ENCODE measurements at regions not wholly inside any gene's neighbourhood (a gene's known extent, or its start where the extent isn't known, plus 50 kb on each side); places are given as distances from the start of the nearest gene placed in this dataset.

DNA sequence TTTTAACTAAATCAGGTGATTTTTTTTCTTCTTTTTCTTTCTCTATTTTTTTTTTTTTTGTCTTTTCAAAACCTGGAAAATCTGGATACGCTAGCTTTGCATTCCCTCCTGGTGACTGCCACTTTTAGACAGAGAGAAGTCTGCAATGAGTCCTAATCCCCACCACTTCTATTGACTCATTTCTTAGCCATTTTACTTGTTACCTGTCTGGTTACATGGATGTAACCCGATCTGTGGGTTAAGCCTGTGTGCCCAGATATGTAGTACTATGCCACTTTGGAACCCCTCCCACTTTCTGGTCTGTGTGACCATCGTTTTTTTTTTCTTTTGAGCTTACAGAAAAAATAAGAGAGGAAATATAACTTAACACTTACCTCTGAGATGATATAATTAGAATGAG lies 817.8 kb upstream of the PCDH9 start:
- Histone ChIP-seq H2AFZ (ENCODE audit: low read depth) (no peak overlapping the region), H3K4me3 (ENCODE audit: low read depth in 2 of 2, low read length in 1 of 2) (no peak overlapping the region), H4K20me1 (ENCODE audit: insufficient read depth) (no peaks in the 10 kb centered on the region), H3K36me3 (replicated peaks in 1 of 2; ENCODE audit: control insufficient read depth in 1 of 2, insufficient read depth in 2 of 2, low read length in 1 of 2) (no peaks in the 10 kb centered on the region), H3K4me1 (ENCODE audit: control insufficient read depth in 1 of 2, insufficient read depth in 2 of 2, low read depth in 1 of 2, low read length in 1 of 2) (no peaks in the 10 kb centered on the region; a peak in 1 of 4 replicates), H3K79me2 (ENCODE audit: insufficient read depth) (no peaks in the 10 kb centered on the region), H3K27ac (ENCODE audit: low read depth in 2 of 2, low read length in 1 of 2) (no peak overlapping the region), H3K9me3 (no peaks in the 10 kb centered on the region), H3K27me3 (ENCODE audit: insufficient read depth) (no peaks in the 10 kb centered on the region), H3F3A (replicated peaks; ENCODE audit: insufficient read depth) (no peaks in the 10 kb centered on the region), H3K9ac (no peak overlapping the region), H3K4me2 (no peak overlapping the region), H3K9me2 (no peaks in the 10 kb centered on the region)
- TF ChIP-seq TAF1 (IDR thresholded peaks at IDR 0.05; ENCODE audit: borderline replicate concordance, low read depth, low read length) (no peak), TEAD4 (IDR thresholded peaks at IDR 0.05; ENCODE audit: borderline replicate concordance, insufficient read depth) (no peak), RFX5 (IDR thresholded peaks at IDR 0.05; ENCODE audit: low read length) (no peak), SMC3 (IDR thresholded peaks at IDR 0.05; ENCODE audit: low read depth, low read length) (no peak), RAD21 (IDR thresholded peaks at IDR 0.05; ENCODE audit: low read length) (no peak), RCOR1 (IDR thresholded peaks at IDR 0.05; ENCODE audit: low read length) (no peak), EZH2phosphoT487 (IDR thresholded peaks at IDR 0.05; ENCODE audit: borderline replicate concordance, low read depth) (no peak), NFIC (IDR thresholded peaks at IDR 0.05; ENCODE audit: borderline replicate concordance) (no peak), RXRA (IDR thresholded peaks at IDR 0.05; ENCODE audit: borderline replicate concordance, low read depth) (no peak), JUND (IDR thresholded peaks at IDR 0.05) (no peak), SIN3A (IDR thresholded peaks at IDR 0.05; ENCODE audit: borderline replicate concordance, low read depth, low read length) (no peak), FOXM1 (IDR thresholded peaks at IDR 0.05; ENCODE audit: low read depth) (no peak), POLR2AphosphoS5 (IDR thresholded peaks at IDR 0.05; ENCODE audit: low read depth, low read length) (no peak)
- TF ChIP-seq, protein P1, sequence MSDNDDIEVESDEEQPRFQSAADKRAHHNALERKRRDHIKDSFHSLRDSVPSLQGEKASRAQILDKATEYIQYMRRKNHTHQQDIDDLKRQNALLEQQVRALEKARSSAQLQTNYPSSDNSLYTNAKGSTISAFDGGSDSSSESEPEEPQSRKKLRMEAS (IDR thresholded peaks at IDR 0.05; ENCODE audit: low read depth), result no peak
- TF ChIP-seq, protein P2, sequence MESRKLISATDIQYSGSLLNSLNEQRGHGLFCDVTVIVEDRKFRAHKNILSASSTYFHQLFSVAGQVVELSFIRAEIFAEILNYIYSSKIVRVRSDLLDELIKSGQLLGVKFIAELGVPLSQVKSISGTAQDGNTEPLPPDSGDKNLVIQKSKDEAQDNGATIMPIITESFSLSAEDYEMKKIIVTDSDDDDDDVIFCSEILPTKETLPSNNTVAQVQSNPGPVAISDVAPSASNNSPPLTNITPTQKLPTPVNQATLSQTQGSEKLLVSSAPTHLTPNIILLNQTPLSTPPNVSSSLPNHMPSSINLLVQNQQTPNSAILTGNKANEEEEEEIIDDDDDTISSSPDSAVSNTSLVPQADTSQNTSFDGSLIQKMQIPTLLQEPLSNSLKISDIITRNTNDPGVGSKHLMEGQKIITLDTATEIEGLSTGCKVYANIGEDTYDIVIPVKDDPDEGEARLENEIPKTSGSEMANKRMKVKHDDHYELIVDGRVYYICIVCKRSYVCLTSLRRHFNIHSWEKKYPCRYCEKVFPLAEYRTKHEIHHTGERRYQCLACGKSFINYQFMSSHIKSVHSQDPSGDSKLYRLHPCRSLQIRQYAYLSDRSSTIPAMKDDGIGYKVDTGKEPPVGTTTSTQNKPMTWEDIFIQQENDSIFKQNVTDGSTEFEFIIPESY (IDR thresholded peaks at IDR 0.05; ENCODE audit: borderline replicate concordance, low read depth), result no peak
- no peak for DNase-seq
- POLR2A ChIA-PET, result no interaction called here
- 45% methylated on average over 3 of the region's 3 CpGs for WGBS (ENCODE audit: low lambda C conversion rate)
- CTCF ChIA-PET, result interaction anchor here (1.5 kb wide), 1 partner anchor 16 kb away, joined by 3 read pairs; no protein-coding TSS in a partner anchor

DNA sequence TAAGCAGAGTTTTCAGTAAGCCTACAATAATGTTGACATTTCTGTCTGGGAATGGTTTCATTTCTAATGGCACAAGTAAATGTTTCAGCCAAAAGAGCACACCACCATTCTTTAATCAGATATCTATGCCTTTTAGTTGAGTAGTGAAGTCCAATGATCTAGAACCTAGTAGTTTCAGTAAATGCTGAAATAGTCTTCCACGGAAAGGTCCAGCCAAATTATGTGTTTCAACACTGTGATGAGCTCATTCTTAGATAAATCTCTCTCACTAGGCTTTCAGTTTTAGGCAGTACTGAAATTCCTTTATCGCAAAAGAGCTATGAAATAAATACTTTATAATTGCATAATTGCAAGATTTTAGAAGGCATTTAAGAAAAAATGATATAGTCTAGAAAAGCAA lies 816.8 kb upstream of the PCDH9 start:
- Histone ChIP-seq H3K4me2 (no peak overlapping the region), H3K36me3 (replicated peaks in 1 of 2; ENCODE audit: control insufficient read depth in 1 of 2, insufficient read depth in 2 of 2, low read length in 1 of 2) (no peaks in the 10 kb centered on the region), H4K20me1 (ENCODE audit: insufficient read depth) (no peaks in the 10 kb centered on the region), H3K4me3 (ENCODE audit: low read depth in 2 of 2, low read length in 1 of 2) (no peak overlapping the region), H2AFZ (ENCODE audit: low read depth) (no peak overlapping the region), H3K4me1 (ENCODE audit: control insufficient read depth in 1 of 2, insufficient read depth in 2 of 2, low read depth in 1 of 2, low read length in 1 of 2) (no peaks in the 10 kb centered on the region; a peak in 1 of 4 replicates), H3K27ac (ENCODE audit: low read depth in 2 of 2, low read length in 1 of 2) (no peak overlapping the region), H3F3A (replicated peaks; ENCODE audit: insufficient read depth) (no peaks in the 10 kb centered on the region), H3K27me3 (ENCODE audit: insufficient read depth) (no peaks in the 10 kb centered on the region), H3K9me3 (no peaks in the 10 kb centered on the region), H3K79me2 (ENCODE audit: insufficient read depth) (no peaks in the 10 kb centered on the region), H3K9ac (no peak overlapping the region), H3K9me2 (no peaks in the 10 kb centered on the region)
- TF ChIP-seq RCOR1 (IDR thresholded peaks at IDR 0.05; ENCODE audit: low read length) (no peak), EZH2phosphoT487 (IDR thresholded peaks at IDR 0.05; ENCODE audit: borderline replicate concordance, low read depth) (no peak), MXI1 (IDR thresholded peaks at IDR 0.05; ENCODE audit: low read depth, low read length) (no peak), GATA2 (CRISPR knock-in tag; IDR thresholded peaks at IDR 0.05) (no peak), RXRA (IDR thresholded peaks at IDR 0.05; ENCODE audit: borderline replicate concordance, low read depth) (no peak), YY1 (IDR thresholded peaks at IDR 0.05; ENCODE audit: low read depth) (no peak)
- TF ChIP-seq, protein P3, sequence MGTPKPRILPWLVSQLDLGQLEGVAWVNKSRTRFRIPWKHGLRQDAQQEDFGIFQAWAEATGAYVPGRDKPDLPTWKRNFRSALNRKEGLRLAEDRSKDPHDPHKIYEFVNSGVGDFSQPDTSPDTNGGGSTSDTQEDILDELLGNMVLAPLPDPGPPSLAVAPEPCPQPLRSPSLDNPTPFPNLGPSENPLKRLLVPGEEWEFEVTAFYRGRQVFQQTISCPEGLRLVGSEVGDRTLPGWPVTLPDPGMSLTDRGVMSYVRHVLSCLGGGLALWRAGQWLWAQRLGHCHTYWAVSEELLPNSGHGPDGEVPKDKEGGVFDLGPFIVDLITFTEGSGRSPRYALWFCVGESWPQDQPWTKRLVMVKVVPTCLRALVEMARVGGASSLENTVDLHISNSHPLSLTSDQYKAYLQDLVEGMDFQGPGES (IDR thresholded peaks at IDR 0.05; ENCODE audit: low read depth, low read length), result no peak
- TF ChIP-seq, protein P4, sequence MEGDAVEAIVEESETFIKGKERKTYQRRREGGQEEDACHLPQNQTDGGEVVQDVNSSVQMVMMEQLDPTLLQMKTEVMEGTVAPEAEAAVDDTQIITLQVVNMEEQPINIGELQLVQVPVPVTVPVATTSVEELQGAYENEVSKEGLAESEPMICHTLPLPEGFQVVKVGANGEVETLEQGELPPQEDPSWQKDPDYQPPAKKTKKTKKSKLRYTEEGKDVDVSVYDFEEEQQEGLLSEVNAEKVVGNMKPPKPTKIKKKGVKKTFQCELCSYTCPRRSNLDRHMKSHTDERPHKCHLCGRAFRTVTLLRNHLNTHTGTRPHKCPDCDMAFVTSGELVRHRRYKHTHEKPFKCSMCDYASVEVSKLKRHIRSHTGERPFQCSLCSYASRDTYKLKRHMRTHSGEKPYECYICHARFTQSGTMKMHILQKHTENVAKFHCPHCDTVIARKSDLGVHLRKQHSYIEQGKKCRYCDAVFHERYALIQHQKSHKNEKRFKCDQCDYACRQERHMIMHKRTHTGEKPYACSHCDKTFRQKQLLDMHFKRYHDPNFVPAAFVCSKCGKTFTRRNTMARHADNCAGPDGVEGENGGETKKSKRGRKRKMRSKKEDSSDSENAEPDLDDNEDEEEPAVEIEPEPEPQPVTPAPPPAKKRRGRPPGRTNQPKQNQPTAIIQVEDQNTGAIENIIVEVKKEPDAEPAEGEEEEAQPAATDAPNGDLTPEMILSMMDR (IDR thresholded peaks at IDR 0.05), result no peak
- TF ChIP-seq, protein P5, sequence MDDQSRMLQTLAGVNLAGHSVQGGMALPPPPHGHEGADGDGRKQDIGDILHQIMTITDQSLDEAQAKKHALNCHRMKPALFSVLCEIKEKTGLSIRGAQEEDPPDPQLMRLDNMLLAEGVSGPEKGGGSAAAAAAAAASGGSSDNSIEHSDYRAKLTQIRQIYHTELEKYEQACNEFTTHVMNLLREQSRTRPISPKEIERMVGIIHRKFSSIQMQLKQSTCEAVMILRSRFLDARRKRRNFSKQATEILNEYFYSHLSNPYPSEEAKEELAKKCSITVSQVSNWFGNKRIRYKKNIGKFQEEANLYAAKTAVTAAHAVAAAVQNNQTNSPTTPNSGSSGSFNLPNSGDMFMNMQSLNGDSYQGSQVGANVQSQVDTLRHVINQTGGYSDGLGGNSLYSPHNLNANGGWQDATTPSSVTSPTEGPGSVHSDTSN (IDR thresholded peaks at IDR 0.05), result no peak
- no peak for DNase-seq
- ChIA-PET POLR2A (no interaction called here), CTCF (interaction anchor here (1.1 to 1.5 kb wide), 2 partner anchors 11 to 15 kb away, joined by 3 read pairs; no protein-coding TSS in a partner anchor)
- 68% methylated on average over 2 of the region's 2 CpGs for WGBS (ENCODE audit: low lambda C conversion rate)

Measured in SK-N-SH (cell line).